HUES6 (cell line): ENCODE measurements at regions not wholly inside any gene's neighbourhood (a gene's known extent, or its start where the extent isn't known, plus 50 kb on each side); places are given as distances from the start of the nearest gene placed in this dataset.
"Not testable (repeated sequence)": the region's sequence is repeated elsewhere in the genome, so short reads cannot be mapped to it uniquely, and the experiment has no call there.

Experiments
- H3K27ac ChIP-seq: 2 replicates; pipeline ENCODE4 v1.7.0; 2013; ENCODE audit warnings: low read depth, mild to moderate bottlenecking, low read length, inconsistent platforms
- H3K27me3 ChIP-seq: 2 replicates; pipeline ENCODE4 v1.6.1; 2013; ENCODE audit warnings: low read length; ENCODE audit not compliant: control insufficient read depth, insufficient read depth
- H3K36me3 ChIP-seq: 2 replicates; pipeline ENCODE4 v1.6.1; 2013; ENCODE audit warnings: low read length; ENCODE audit not compliant: control insufficient read depth, insufficient read depth
- H3K4me1 ChIP-seq: 2 replicates; pipeline ENCODE4 v1.6.1; 2013; ENCODE audit warnings: low read length; ENCODE audit not compliant: control insufficient read depth, insufficient read depth
- H3K4me3 ChIP-seq: 2 replicates; pipeline ENCODE4 v1.5.1; 2013; ENCODE audit warnings: low read depth, low read length
- H3K9ac ChIP-seq: one replicate; pipeline ENCODE4 v1.6.1; 2013; ENCODE audit warnings: mild to moderate bottlenecking, low read length
- H3K9me3 ChIP-seq: 2 replicates; pipeline ENCODE4 v1.6.1; 2013; ENCODE audit warnings: low read depth, low read length; ENCODE audit not compliant: control insufficient read depth, insufficient read depth

GRCh38 chr7:73205594-73205993, 103.0 kb downstream of the NSUN5 start:
- not testable (repeated sequence) for H3K4me1 ChIP-seq, H3K27ac ChIP-seq, H3K36me3 ChIP-seq, H3K9me3 ChIP-seq, H3K4me3 ChIP-seq, H3K9ac ChIP-seq, H3K27me3 ChIP-seq

GRCh38 chr7:73204898-73205297, 103.7 kb downstream of the NSUN5 start:
- not testable (repeated sequence) for H3K4me3 ChIP-seq, H3K36me3 ChIP-seq, H3K4me1 ChIP-seq, H3K27me3 ChIP-seq, H3K9ac ChIP-seq, H3K9me3 ChIP-seq, H3K27ac ChIP-seq

- H3K27ac ChIP-seq, H3K9me3 ChIP-seq, H3K27me3 ChIP-seq, H3K4me1 ChIP-seq, H3K9ac ChIP-seq, H3K4me3 ChIP-seq, H3K36me3 ChIP-seq: not testable (repeated sequence)
Observed at GRCh38 chr7:73203312-73203711, 105.3 kb downstream of the NSUN5 start.

GRCh38 chr7:73201264-73201663, 107.4 kb downstream of the NSUN5 start:
- H3K4me1 ChIP-seq, H3K9ac ChIP-seq, H3K27ac ChIP-seq, H3K36me3 ChIP-seq, H3K4me3 ChIP-seq, H3K9me3 ChIP-seq, H3K27me3 ChIP-seq: not testable (repeated sequence)

- H3K4me1 ChIP-seq, H3K27ac ChIP-seq, H3K9me3 ChIP-seq, H3K4me3 ChIP-seq, H3K9ac ChIP-seq, H3K27me3 ChIP-seq, H3K36me3 ChIP-seq: not testable (repeated sequence)
Observed at GRCh38 chr7:73200518-73201099, 108.0 kb downstream of the NSUN5 start.

GRCh38 chr7:73193991-73194390, 108.2 kb upstream of the SPDYE9 start:
- not testable (repeated sequence) for H3K36me3 ChIP-seq, H3K27ac ChIP-seq, H3K4me3 ChIP-seq, H3K9ac ChIP-seq, H3K27me3 ChIP-seq, H3K4me1 ChIP-seq, H3K9me3 ChIP-seq

- not testable (repeated sequence) for H3K9ac ChIP-seq, H3K27me3 ChIP-seq, H3K4me1 ChIP-seq, H3K27ac ChIP-seq, H3K36me3 ChIP-seq, H3K4me3 ChIP-seq, H3K9me3 ChIP-seq
Observed at GRCh38 chr7:73190483-73191155, 104.8 kb upstream of the SPDYE9 start.

GRCh38 chr7:73188287-73188686, 102.4 kb upstream of the SPDYE9 start:
- not testable (repeated sequence) for H3K9ac ChIP-seq, H3K27ac ChIP-seq, H3K9me3 ChIP-seq, H3K36me3 ChIP-seq, H3K4me1 ChIP-seq, H3K4me3 ChIP-seq, H3K27me3 ChIP-seq

- not testable (repeated sequence) for H3K9me3 ChIP-seq, H3K36me3 ChIP-seq, H3K27me3 ChIP-seq, H3K9ac ChIP-seq, H3K4me1 ChIP-seq, H3K4me3 ChIP-seq, H3K27ac ChIP-seq
Observed at GRCh38 chr7:73186589-73187309, 100.9 kb upstream of the SPDYE9 start.

GRCh38 chr7:73176813-73177212, 91.0 kb upstream of the SPDYE9 start:
- H3K36me3 ChIP-seq, H3K4me3 ChIP-seq, H3K9ac ChIP-seq, H3K27ac ChIP-seq, H3K4me1 ChIP-seq, H3K27me3 ChIP-seq, H3K9me3 ChIP-seq: not testable (repeated sequence)

- H3K36me3 ChIP-seq, H3K9me3 ChIP-seq, H3K4me3 ChIP-seq, H3K27me3 ChIP-seq, H3K4me1 ChIP-seq, H3K27ac ChIP-seq, H3K9ac ChIP-seq: not testable (repeated sequence)
Observed at GRCh38 chr7:73175322-73175721, 89.5 kb upstream of the SPDYE9 start.
